ENCODE measurements at regions not wholly inside any gene's neighbourhood (a gene's known extent, or its start where the extent isn't known, plus 50 kb on each side); places are given as distances from the start of the nearest gene placed in this dataset.

DNA sequence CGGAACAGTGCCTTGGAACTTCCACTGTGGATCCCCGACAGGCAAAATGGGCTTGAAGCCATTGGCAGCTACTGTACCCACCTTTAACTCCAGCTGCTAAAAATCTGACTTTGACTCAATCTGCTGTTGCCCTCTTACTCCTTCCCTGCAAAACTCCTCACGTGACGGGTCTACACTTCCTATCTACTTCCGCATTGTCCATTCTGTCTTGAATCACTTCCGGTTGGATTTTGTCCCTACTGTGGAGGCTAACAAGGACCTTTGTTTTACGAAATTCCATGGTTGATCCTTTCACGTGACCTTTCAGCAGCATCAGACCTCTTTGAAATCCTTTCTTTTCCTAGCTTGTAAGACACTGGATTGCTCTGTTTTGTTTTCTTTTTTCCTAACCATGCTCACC lies 268.4 kb downstream of the PRDM2 start:
- TF ChIP-seq, protein P1, sequence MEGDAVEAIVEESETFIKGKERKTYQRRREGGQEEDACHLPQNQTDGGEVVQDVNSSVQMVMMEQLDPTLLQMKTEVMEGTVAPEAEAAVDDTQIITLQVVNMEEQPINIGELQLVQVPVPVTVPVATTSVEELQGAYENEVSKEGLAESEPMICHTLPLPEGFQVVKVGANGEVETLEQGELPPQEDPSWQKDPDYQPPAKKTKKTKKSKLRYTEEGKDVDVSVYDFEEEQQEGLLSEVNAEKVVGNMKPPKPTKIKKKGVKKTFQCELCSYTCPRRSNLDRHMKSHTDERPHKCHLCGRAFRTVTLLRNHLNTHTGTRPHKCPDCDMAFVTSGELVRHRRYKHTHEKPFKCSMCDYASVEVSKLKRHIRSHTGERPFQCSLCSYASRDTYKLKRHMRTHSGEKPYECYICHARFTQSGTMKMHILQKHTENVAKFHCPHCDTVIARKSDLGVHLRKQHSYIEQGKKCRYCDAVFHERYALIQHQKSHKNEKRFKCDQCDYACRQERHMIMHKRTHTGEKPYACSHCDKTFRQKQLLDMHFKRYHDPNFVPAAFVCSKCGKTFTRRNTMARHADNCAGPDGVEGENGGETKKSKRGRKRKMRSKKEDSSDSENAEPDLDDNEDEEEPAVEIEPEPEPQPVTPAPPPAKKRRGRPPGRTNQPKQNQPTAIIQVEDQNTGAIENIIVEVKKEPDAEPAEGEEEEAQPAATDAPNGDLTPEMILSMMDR (IDR thresholded peaks at IDR 0.05): no peak

DNA sequence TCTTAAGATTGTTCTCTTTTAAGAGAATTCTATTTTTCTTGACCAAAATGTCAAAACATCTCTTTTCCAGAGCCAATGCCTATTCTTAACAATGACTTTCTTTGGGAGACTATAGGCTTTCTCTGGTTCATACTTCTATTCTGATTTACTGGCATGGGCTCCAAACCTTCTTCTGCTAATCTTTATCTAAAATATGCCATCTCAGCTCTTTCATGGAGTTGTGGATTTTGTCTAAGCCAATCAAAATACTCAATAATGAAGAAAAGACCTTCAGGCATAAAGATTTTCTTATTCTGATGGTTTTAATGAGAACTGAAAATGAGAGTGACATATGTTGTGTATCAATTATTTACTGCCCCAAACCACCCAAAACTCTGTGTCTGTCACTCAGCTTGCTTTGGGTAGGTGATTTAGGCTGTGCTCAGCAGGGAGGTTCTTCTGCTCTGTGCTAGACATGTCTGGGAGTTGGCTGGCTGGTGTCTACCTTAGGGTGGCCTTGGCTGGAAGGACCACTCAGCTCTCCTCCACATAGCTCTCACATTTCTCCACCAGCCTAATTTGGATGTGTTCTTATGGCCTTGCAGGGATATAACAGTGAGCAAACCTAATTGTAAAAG lies 270.8 kb downstream of the PRDM2 start:
- TF ChIP-seq, protein P1 (IDR thresholded peaks at IDR 0.05): no peak

DNA sequence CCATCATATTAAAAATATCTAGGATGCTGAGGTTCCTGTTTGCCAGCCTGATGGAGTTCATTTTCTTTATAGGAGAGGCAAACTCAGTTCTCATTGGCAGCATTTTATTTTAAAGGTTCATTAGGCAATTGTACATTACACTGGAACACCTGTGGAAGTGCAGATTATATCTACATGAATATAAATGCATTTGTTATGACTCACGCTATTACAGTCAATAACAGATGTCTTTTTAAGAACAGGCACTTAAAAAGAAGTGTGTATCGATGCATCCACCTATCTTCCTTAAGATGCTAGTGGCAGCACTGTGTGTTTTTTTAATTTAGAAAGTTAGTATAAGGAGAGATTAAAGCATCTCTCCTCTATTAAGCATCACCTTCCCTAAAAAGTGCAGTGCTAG lies 276.5 kb downstream of the PRDM2 start:
- TF ChIP-seq, protein P1 (IDR thresholded peaks at IDR 0.05): no peak

DNA sequence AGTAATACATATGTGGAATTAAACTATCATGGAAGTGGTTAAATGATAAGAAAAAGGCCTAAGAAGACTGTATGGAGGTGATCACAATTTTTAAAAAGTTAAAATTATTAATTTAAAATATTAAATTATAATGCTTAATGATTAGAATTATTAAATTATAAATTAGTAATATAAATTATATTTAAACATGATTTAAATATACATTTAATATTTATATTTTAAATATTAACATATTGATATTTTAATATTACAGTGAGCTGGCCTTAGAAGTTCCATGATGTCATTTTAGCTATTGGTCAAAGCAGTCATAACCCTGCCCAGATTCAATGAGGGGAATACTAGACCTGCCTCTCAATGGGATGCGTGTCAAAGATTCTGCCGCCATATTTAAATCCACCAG lies 281.2 kb downstream of the PRDM2 start:
- TF ChIP-seq, protein P1 (IDR thresholded peaks at IDR 0.05): no peak

DNA sequence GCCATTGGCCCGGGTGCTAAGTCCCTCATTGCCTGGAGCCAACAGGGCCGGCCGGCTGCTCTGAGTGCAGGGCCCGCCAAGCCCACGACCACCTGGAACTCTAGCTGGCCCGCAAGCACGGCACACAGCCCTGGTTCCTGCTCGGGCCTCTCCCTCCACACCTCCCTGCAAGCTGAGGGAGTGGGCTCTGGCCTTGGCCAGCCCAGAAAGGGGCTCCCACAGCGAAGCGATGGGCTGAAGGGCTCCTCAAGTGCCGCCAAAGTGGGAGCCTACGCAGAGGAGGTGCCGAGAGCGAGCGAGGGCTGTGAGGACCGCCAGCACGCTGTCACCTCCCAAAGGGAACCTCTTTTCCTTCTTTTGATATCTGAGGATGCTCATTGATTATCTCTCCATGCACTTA lies 283.4 kb downstream of the PRDM2 start:
- TF ChIP-seq, protein P1 (IDR thresholded peaks at IDR 0.05): no peak

DNA sequence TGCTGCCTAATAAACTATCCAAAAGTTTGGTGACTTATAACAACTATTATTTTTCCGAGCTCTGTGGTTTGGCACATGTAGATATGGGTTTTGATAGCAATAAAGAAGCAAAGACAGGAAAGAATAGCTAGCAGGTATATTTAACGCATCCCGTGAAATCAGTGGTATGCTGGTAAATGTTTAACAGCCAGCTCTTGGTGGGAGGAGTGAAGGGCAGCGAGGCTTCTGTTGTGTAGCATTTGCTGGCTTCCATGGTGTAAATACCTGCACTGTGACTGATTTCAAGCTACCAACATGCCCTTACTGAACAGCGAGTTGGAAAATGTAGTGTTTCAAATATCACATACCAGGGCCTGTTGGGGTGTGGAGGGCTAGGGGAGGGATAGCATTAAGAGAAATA lies 291.0 kb downstream of the PRDM2 start:
- TF ChIP-seq, protein P1 (IDR thresholded peaks at IDR 0.05): no peak

DNA sequence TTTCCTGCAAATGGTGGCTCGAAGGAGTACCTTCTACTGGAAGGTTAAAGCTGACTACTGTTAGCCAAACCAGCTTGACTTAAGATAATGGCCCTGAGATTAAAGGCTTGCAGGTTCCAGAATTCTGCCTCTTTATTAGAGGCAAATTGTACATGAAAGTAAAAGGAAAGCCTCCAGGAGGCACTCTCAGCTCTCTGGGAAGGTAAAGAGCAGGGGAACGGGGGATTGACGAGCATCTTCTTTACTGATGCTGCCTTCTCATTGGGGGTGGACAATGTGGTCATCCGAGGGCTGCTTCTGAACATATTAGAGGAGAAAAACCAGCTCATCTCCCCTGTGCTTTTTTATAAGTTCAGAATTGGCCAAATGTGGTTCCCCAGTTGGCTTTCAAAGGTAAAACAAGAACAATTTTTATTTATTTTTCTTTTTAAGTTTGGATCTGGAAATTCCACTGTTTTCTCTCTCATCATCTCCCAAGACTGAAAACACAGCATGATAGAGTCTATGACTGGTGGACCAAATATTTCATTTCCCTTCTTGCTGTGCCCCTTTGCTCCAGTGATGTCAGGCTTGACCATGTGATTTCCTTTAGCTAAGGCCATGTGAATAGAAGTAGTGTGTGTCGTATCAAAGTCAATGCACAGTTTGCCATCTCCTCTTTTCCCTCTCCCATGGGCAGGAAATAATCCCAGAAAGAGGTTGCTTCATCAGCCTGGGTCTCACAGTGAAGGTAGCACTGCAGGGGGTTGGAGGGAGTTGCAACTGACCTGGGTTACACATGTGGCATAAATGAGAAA lies 292.7 kb downstream of the PRDM2 start:
- TF ChIP-seq, protein P1 (IDR thresholded peaks at IDR 0.05): no peak

Data from LNCAP (cell line).